ENCODE measurements at regions not wholly inside any gene's neighbourhood (a gene's known extent, or its start where the extent isn't known, plus 50 kb on each side); places are given as distances from the start of the nearest gene placed in this dataset.

DNA sequence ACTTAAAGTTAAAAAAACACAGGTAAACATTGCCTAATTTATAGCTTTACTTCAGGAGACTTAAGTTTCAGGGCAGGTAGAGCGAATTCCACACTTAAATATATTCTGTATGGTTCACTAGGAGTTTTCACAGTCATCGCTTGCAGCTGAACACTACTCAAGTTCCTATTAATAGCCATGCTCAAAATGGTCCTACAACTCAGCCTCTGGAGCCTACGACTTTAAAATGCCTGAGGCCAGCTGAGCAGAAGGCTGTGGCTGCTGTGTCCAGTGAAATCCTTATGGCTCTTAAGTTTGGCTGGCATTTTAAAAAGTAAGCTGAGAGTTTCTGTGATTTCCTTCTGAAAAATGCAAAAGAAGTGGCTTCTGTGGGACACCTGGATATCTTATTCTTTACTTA, 105.4 kb upstream of the GLI3 start:
- POLR2A ChIA-PET = no interaction called here
- intact Hi-C loops (cut with micrococcal nuclease) = no loop called here
- Histone ChIP-seq H3K9me1 (ENCODE audit: control insufficient read depth, insufficient read depth, low read length) (no peaks in the 10 kb centered on the region), H3K27ac (ENCODE audit: extremely low read depth, low read depth, low read length) (no peak overlapping the region), H3K27me3 (ENCODE audit: control insufficient read depth in 2 of 2, insufficient read depth in 2 of 2, low read length in 2 of 2) (peaks cover 0 to 4% of the 10 kb centered on the region in 2 experiments; a peak in 1 of 5 replicates), H3K36me3 (ENCODE audit: control insufficient read depth, insufficient read depth, low read length) (no peaks in the 10 kb centered on the region), H3K9me3 (replicated peaks; ENCODE audit: control insufficient read depth, insufficient read depth, low read depth, low read length) (no peaks in the 10 kb centered on the region), H2AFZ (ENCODE audit: low read depth, low read length) (no peak overlapping the region), H3K79me2 (ENCODE audit: control insufficient read depth, insufficient read depth, low read length) (no peaks in the 10 kb centered on the region), H3K4me2 (ENCODE audit: insufficient read depth, low read length) (no peak overlapping the region), H3K4me1 (replicated peaks in 1 of 2; ENCODE audit: control insufficient read depth in 2 of 2, insufficient read depth in 2 of 2, low read length in 2 of 2) (no peaks in the 10 kb centered on the region), H3K9ac (ENCODE audit: insufficient read depth in 1 of 2, low read depth in 2 of 2, low read length in 2 of 2) (no peak overlapping the region), H3K4me3 (no peak overlapping the region), H4K20me1 (replicated peaks; ENCODE audit: control insufficient read depth, insufficient read depth, low read length) (no peaks in the 10 kb centered on the region; the same call in 1 of the 2 replicates)
- 0% methylated on average over 3 of the region's 3 CpGs for WGBS (ENCODE audit: insufficient coverage, low coverage, missing lambda C conversion rate)
- no peak for FAIRE-seq
- no peak for ATAC-seq
- DNase-seq (ENCODE audit: extremely low read depth in 1 of 4, low spot score in 3 of 4) = no peak
- in situ Hi-C loops (cut with MboI) = no loop called here
- no TSS peak for BruUV-seq (replicated peaks)
- CTCF ChIA-PET (ENCODE audit: low intra/inter-chr PET ratio) = no interaction called here
- TF ChIP-seq CBX3 (IDR thresholded peaks at IDR 0.05; ENCODE audit: borderline replicate concordance in 1 of 2, low read length in 2 of 2) (no peak), ZNF318 (IDR thresholded peaks at IDR 0.05; ENCODE audit: borderline replicate concordance in 1 of 2, low read depth in 1 of 2) (no peak), NR2C1 (IDR thresholded peaks at IDR 0.05) (no peak), NR2C1 (tag; IDR thresholded peaks at IDR 0.05) (no peak), RAD51 (IDR thresholded peaks at IDR 0.05; ENCODE audit: borderline replicate concordance, low read depth) (no peak), CCNT2 (IDR thresholded peaks at IDR 0.05; ENCODE audit: borderline replicate concordance, extremely low read depth, insufficient read length, low read depth, low read length) (no peak), DPF2 (IDR thresholded peaks at IDR 0.05) (no peak), ZNF134 (CRISPR knock-in tag; conservative IDR thresholded peaks at IDR 0.05) (no peak), ZEB2 (IDR thresholded peaks at IDR 0.05) (no peak)
- TF ChIP-seq, protein P1, sequence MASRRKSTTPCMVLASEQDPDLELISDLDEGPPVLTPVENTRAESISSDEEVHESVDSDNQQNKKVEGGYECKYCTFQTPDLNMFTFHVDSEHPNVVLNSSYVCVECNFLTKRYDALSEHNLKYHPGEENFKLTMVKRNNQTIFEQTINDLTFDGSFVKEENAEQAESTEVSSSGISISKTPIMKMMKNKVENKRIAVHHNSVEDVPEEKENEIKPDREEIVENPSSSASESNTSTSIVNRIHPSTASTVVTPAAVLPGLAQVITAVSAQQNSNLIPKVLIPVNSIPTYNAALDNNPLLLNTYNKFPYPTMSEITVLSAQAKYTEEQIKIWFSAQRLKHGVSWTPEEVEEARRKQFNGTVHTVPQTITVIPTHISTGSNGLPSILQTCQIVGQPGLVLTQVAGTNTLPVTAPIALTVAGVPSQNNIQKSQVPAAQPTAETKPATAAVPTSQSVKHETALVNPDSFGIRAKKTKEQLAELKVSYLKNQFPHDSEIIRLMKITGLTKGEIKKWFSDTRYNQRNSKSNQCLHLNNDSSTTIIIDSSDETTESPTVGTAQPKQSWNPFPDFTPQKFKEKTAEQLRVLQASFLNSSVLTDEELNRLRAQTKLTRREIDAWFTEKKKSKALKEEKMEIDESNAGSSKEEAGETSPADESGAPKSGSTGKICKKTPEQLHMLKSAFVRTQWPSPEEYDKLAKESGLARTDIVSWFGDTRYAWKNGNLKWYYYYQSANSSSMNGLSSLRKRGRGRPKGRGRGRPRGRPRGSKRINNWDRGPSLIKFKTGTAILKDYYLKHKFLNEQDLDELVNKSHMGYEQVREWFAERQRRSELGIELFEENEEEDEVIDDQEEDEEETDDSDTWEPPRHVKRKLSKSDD (conservative IDR thresholded peaks at IDR 0.05; ENCODE audit: low read length) = no peak
- TF ChIP-seq, protein P2, sequence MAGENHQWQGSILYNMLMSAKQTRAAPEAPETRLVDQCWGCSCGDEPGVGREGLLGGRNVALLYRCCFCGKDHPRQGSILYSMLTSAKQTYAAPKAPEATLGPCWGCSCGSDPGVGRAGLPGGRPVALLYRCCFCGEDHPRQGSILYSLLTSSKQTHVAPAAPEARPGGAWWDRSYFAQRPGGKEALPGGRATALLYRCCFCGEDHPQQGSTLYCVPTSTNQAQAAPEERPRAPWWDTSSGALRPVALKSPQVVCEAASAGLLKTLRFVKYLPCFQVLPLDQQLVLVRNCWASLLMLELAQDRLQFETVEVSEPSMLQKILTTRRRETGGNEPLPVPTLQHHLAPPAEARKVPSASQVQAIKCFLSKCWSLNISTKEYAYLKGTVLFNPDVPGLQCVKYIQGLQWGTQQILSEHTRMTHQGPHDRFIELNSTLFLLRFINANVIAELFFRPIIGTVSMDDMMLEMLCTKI (IDR thresholded peaks at IDR 0.05; ENCODE audit: partially characterized antibody) = no peak

All from K562 (cell line).